HG02678 (cell line): ENCODE measurements at regions not wholly inside any gene's neighbourhood (a gene's known extent, or its start where the extent isn't known, plus 50 kb on each side); places are given as distances from the start of the nearest gene placed in this dataset.

Experiments used
- ATAC-seq: cut with Tn5 transposase; IDR thresholded peaks from one replicate; pipeline ENCODE4 v1.9.1; 2021; ENCODE audit warnings: mild to moderate bottlenecking, moderate library complexity; ENCODE audit not compliant: unreplicated experiment

DNA sequence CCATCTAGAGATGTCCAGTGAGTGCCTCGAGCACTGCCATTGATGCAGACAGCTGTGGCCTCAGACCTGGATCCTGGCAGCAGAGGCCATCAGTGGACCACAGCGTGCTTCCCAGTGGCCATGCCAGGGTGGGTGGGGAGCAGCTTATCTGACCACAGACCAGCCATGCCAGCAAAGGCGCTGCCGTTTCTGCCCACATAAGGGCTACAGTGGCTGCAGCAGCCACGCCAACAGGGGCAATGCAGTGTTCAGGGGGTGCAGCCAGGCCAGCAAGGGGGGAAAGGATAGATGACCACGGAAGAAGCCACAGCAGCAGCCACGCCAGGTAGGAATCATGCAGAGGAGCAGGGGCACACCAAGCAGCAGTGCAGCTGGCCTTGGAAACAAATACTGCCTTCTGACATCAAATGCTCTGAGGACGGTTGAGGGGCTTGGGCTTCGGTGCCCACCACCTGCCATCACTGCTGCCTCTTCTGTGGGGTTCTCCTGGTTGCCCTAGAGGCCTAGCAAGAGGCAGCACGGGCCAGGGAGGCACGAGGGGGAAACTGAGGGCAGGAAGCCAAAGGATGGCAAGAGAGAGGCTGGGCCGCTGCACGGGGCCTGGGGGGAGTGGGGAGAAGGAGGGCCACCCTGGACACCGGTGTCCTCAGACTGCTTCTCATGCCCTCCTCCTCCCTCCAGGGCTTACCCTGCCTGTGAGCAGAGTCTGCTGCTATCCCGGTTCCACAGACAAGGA lies 94.7 kb upstream of the RUNX3 start:
- ATAC-seq = no peak

DNA sequence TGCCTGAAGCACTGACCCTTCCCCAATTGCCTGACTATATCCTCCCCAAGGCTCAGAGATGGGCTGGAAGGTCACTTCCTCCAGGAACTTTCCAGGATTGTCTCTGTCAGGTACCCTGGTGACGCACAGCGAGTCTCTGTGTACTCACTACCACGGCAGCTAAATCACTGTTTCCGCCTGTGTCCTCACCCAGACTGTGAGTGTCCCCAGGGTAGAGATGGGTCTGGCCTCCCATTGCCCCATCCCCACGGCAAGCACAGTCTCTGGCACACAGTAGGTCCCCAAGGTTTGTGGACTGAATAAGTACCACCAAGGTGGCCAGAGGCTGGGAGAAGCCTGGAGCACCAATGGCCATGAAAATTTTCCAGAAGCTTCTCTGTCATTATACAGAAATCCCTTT lies 93.8 kb upstream of the RUNX3 start:
- ATAC-seq = no peak

DNA sequence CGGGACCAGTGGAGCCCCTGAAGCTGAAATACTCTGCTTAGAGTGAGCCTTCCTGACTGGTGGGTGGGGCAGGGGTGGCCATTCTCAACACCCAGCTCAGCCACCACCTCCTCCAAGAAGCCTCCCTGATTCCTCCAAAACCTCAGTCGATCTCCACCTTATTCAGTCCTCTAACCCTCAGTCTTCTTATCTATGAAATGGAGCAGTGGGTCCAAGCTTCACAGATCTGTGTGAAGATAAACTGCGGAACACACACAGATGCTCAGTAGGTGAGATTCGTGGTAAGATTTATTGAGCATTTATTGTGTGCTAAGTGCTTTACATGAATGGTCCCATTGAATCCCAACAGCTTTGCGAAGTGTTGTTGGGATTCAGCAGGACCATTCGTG lies 93.1 kb upstream of the RUNX3 start:
- no peak for ATAC-seq

DNA sequence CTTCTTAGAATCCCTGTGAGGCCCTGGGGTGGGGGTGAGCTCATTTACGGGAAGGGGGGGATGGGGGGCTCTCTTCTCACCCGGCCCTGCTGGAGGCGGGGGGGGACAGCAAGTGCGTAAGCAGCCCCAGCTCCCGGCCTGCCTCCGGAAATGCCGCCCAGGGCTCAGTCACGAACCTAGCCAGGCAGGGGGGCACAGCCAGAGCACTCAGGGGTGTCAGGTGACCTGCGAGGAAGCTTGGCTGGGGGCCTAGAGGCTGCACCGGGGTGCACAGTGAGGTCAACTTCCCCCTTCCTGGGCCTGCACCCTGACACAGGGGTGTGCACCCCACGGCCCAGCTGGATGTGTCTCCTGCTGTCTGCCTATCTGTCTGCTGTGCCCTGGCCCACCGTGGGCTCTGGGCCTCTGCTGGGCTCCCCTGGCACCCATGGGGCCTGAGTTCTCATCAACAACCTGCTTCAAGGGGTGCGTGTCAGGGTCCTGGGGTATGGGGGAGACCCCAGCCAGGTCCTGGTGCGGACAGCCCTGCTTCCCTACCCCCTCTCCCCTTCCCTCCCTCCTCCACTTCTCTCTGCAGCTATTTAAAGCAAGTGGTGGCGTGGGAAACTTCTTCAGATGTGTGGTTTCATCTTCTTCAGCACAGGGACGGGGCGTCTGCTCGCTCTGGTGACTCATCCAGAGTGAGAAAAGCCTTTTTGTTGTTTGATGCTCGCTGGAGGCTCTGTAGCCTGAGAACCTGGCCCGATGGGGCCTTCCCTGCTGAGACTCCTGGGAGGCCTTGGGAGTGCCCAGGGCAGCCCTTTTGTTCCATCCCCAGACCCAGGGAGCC lies 92.5 kb upstream of the RUNX3 start:
- peak; percentile 75 for ATAC-seq

DNA sequence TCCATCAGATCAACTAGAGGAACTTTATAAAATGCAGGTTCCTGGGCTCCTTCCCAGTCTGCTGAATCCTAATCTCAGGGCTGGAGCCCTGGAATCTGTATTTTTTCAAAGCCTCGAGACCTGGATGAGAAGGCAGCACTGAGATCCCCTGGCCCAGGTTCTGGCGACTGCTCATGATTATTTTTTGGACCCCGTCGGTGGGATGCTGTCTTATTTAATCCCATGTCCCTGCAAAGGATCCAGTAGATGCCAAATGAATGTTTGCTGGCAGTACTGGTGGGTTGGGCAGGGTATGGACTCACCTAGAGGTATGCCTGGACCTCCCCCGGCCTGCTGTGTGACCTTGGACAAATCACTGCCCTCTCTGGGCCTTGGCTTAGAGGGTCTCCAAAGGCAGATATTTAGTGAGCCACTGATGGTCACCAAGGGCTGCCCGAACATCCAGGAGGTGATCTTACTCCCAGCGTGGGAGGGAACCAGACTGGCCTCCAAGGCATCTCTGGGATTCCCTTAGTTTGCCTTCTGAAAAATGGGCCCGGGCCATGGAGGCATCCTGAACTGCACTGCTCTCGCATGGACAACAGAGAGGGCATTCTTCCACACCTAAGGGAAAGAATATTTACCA lies 91.6 kb upstream of the RUNX3 start:
- ATAC-seq = no peak

DNA sequence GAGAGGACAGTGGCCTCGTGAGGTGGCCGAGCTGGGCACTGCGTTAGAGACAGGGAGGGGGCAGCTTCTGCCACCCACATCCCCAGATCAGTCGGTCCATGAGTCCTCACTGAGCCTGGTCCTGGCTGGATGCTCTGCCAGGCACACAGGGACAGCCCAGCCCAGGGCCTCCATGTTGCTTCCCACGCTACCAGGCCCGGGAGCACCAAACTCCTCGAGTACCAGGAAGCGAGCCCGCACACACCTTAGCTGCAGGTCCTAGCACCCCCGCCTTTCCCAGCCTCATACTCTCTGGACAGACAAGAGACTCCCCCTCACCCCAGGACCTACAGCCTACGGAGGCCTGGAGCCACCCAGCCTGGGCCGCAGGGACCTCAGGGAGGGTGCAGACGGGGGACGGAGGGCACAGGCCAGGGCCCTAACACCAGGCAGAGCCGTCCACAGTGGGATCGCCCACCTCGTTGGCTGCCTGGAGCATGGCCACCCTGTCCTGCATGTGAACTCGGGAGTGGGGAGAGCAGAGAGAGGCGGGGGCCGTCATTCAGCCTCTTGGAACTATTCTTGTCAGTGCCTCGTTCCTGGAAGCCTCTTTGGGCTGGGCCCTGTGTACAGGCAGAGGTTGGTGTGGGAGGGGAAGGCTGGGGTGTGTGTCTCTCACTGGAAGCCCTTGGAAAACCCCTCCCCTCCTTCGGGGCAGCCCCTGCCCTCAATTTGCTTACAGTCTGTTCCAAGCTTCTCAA lies 90.9 kb upstream of the RUNX3 start:
- ATAC-seq = no peak

DNA sequence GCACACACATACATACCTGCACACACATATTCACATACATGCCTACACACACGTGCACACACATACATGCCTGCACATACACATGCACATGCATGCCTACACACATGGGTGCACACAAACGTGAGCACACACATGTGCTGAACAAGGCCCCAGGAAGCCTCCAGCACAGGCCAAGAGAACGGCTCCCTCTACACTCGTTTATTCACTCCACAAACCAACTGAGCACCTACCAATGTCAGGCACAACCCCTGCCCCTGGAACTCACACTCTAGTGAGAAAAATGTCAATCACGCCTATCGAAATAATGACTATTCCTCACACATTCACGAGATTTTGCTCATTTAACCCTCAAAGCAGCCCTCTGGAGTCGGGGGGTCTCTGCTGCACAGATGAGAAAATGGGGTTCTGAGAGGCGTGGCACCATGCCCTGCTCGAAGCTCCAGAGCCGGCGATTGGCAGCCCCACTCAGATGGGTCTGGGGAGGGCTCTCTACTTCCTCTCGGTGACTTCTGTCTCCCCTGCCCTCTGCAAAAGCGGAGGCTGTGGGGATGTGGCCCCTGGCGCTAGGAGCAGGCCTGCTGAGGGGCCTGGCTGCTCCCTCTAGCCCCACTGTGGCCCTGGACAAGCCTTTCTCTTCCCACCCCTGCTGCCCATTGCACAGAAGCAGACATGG lies 90.2 kb upstream of the RUNX3 start:
- ATAC-seq = no peak

DNA sequence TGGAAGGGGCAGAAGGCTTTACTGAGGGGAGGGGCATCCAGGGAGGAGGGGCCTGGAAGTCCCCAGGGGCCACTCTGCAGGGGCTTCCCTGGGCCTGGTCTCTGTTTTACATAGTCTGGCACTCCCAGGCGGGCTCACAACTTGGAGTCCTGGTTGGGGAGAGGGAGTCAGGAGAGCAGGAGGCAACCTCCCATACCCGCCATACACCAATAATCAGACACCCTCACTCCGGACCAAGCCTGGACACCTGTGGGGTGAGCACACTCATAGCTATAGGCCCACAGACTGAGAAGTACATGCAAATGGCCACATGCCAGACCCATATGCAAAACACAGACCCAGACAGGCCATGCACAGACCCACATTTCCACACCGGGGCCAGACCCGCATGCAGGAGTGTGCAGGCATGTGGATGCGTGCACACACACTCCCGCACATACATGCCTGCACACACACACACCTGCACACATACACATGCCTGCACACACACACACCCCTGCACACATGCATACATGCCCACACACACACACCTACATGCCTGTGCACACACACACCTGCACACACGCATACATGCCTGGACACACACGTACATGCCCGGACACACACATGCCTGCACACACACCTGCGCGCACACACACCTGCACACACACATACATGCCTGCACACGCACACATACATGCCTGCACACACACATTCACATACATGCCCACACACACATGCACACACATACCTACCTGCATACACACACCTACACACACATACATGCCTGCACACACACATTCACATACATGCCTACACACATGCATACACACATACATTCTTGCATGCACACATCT lies 89.5 kb upstream of the RUNX3 start:
- ATAC-seq = peak; percentile 55

DNA sequence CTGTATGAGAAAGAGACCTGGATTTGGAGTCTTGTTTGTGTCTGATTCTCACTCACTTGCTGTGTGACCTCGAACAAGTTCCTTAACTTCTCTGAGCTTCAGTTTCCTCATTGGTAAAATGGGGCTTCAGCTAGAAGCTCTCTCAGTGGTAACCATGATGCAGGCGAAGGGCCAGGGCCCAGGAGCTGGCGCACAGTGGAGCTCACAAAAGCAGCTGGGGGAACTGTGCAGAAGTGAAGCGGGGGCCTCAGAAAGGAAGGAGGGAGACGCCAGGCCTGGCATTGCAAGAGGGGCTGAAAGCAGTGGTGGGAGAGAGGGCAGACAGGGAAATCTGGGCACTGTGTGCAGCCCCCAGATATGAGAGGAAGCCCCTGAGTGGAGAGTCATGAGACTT lies 88.9 kb upstream of the RUNX3 start:
- ATAC-seq = no peak

DNA sequence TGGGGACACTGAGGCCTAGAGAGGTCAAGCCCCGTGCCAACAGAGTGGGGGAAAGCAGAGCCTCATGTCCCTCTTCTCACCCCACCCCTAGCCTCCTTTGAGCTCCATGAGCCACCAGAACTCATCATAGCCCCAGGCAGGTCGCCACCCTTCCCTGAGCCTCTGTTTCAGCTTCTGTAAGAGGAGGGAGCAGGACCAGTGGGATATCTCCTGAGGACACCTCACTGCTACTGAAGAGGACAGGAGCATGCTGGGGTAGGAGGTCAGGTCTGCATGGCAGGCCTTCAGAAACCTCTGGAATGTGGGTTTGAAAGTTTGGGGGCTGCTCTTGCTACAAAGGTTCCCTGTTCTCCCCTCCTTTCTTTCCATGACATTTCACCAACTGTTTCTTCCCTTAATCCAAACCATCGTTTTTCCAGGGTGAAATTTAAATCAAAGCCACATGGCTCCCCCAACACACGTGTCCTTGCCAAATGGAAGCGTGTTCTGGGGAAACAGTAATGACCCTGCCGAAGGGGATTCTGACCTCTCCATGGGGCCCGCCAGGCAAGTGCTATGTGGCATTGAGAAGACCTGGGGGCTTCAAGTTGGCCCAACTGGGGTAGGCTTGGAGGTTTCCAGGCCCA lies 88.1 kb upstream of the RUNX3 start:
- no peak for ATAC-seq

DNA sequence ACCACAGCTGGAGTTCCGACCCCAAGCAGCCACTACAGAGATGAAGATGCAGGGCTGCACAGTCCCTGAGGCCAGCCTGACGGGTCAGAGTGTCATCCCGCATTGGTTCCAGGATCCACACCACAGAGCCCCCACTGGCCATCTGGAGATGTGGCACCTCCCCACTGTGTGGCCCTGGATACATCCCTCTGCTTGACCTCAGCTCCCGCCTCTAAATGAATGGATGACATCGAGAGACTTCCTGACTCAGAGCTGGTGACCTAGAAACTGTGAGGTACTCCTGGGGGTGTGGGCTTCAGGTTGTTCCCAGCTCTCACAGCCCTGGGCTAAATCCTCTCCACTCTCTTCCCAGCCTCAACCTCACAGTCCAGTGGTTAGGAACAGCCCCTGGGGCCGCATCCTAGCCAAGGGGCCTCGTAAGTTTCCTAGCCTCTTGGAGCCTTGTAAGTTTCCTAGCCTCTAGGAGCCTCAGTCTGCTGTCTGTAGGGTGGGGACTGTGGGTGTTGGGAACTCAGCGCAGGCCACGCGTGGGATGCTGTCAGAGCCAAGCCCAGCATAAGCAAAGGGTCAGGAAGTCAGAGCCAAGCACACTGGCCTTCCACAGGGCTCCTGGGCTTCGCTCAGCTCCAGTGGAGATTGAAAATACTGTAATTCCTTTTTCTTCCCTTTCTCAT lies 87.5 kb upstream of the RUNX3 start:
- ATAC-seq = no peak

DNA sequence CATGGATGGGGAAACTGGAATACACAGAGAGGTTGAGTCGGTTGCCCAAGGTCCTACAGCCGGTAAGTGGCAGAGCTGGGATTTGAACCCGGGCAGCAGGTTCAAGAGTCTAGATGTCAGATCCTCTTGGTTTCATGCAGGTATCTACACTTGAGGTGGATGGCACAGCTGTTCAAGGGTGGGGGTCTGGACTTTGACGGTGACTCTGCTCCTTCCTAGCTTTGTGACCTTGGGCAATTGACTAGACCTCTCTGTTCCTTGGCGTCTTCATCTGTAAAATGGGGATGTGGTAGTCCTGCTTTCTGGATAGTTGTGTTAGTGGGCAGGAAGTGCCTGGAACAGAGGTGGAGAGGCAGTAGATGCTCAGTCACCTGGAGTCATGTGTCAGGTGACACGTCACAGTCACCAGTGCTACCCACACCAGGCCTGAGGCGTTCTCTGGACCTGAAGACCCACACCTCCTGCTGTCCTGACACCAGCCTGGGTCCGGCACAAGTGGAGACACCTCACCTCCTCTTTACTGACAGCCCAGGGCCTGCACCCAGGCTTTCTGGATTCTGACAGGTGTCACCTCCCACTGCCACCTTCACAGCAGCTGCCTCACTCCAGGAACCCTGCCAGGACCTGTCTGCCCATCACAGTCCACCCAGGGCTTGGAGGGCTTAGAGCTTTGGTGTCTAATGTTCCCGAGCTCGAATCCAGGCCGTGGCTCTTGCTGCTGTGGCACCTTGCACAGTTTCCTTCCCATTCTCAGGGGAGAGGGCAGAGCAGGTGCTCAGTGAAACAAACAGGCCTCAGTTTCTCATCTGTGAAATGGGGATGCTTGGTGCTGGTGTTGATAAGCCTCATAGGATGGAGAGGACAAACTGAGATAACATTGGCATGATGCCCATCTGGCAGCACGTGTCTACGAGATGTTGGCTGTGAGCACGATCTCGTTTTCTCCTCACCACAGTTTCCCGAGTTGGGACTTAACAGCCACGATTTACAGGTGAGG lies 83.2 kb upstream of the RUNX3 start:
- no peak for ATAC-seq

DNA sequence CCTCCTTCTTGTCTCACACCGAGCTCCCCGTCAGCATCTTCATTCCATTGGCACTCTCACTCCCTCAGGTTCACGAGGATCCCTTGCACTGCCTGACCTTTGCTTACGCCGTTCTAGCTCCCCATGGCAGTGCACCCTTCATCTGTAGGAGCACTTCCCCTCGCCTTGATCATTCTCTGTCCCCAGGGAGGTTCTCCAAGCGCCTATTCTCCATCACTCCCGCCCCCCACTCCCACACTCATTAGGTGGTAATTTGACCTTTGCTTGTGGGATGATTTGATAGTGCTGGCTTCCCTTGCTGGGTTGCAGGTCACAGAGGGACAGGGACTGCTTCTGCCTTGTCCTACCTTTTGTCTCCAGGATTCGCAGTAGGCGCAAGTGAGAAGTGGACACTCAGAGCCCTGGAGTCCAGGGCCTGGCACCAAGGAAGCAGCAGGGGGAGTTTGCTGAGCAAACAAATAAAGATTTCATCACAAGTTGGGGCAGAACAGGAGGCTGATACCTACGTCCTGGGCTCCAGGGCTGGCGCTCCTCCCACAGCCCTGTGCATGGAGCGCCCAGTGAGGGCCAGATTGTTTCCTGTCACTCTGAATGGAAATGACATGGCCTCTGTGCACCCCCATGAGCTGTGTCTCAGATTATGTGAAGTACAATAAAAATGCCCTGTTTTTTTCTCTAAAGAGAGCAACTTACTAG lies 82.0 kb upstream of the RUNX3 start:
- ATAC-seq = no peak

DNA sequence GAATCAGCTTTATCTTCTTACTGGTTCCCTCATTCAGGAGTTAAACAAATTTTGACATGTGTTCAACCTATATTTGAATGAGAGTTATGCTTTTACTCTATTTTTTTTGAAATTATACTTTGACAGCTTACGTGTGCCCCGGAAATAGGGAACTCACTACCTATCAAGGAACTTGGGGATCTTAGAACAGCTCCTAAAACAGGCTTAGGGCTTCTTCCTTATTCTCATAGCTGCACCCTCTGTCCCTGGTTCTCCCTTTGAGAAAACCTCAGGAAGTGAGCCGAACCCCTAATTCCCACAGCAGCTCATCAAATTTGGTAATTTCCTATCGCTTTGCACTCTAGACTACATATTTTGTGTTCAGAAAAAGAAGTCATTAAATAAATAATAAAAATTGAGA lies 81.2 kb upstream of the RUNX3 start:
- no peak for ATAC-seq

DNA sequence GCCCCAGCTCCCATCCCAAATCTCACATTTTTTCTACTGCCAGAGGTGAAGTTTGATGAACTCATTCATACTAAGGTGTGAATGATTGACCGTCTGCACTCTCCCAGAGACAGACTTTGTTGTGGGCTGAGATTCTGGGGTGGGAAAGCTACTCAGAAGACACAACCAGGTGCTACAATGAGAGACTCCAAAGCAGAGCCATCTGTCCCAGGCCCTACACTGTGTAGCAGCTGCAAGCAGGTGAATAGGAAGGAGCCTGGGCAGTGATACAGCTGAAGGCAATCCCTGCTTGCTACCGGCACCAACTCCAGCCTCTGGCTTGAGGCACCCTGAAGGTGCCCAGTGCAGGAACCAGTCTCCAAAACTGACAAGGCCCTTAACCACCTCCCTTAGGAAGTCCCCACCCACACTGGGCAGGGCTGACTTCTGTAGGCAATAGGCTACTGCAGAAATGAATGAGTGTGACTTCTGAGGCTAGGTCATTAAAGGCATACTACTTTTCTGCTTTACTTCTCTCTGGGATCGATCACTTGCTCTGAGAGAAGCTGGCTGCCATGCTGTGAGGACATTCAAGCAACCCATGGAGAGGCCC lies 79.7 kb upstream of the RUNX3 start:
- no peak for ATAC-seq

DNA sequence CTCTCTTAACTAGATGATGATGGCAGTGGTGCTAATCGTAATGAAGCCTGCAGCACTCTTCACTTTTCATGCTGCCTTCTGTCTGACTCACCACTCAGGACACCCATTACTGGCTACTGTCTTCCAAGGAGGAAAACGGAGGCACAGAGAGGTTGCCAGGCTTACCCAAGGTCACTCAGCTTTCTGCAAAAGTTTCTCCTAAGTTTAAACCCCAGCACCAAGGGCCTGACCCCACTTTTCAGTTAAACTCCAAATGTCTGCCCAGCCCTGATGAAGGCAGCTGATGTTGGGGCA lies 78.1 kb upstream of the RUNX3 start:
- no peak for ATAC-seq
